ENCODE measurements at regions not wholly inside any gene's neighbourhood (a gene's known extent, or its start where the extent isn't known, plus 50 kb on each side); places are given as distances from the start of the nearest gene placed in this dataset.

DNA sequence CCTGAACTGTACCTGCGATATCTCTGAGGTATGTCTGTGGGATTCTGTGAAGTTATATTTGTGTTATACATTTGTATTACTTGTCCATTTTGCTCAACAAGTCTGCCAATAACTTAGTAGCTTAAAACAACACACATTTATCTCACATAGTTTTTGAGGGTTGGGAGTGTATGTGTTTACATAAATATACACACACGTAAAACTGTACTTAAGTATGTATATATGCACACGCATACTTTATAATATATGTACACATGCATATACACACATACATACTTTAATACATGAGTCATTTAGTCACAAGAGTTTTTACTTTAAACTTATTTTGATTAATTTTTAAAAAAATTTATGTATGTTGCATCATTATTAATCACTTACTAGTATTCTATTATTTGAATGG lies 205.9 kb upstream of the EDIL3 start:
- DNase-seq (ENCODE audit: low spot score) (no peak), ATAC-seq (no peak)
- Mint-ChIP-seq H3K4me1 (ENCODE audit: low read depth in 2 of 2) (no peaks in the 10 kb centered on the region), H3K27me3 (no peaks in the 10 kb centered on the region), H3K9me3 (peaks cover 3% of the 10 kb centered on the region), H3K27ac (no peak overlapping the region), H3K4me3 (no peak overlapping the region), H3K36me3 (no peaks in the 10 kb centered on the region)

DNA sequence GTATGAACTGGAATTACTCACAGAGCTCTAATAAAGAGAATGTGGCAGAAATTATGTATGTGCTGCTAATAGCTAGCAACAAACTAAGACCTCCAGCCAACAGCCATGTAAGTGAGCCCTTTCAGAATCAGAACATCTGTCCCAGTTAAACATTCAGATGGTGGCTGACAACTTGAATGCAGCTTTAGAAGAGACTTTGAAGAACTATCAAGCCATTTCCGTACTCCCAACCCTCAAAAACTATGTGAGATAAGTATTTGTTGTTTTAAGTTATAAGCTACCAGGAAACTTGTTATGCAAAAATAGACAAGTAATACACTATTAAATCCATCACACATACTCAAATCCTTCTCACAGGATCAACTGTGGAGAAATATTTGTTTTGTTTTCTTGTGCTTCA lies 205.2 kb upstream of the EDIL3 start:
- no peak overlapping the region for H3K27ac Mint-ChIP-seq
- ATAC-seq, result no peak
- DNase-seq (ENCODE audit: low spot score), result no peak
- no peak overlapping the region for H3K4me3 Mint-ChIP-seq
- no peaks in the 10 kb centered on the region for H3K4me1 Mint-ChIP-seq (ENCODE audit: low read depth in 2 of 2)
- H3K9me3 Mint-ChIP-seq, result peaks cover 3% of the 10 kb centered on the region
- H3K36me3 Mint-ChIP-seq, result no peaks in the 10 kb centered on the region
- H3K27me3 Mint-ChIP-seq, result no peaks in the 10 kb centered on the region

DNA sequence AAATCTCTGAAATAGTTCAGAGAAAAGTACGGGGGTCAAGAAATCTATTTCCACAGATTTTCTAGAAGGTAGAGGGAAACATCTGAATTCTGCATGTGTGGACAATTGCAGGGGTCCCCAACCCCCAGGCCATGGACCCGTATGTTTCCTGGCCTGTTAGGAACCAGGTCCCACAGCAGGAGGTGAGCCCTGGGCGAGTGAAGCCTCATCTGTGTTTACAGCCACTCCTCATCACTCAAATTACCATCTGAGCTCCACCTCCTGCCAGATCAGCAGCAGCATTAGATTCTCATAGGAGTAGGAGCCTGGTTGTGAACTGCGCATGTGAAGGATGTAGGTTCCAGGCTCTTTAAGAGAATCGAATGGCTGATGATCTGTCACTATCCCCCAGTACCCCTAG lies 200.5 kb upstream of the EDIL3 start:
- H3K4me1 Mint-ChIP-seq (ENCODE audit: low read depth in 2 of 2), result no peaks in the 10 kb centered on the region
- H3K36me3 Mint-ChIP-seq, result no peaks in the 10 kb centered on the region
- no peak overlapping the region for H3K27ac Mint-ChIP-seq
- no peak overlapping the region for H3K4me3 Mint-ChIP-seq
- peaks cover 6% of the 10 kb centered on the region for H3K9me3 Mint-ChIP-seq
- no peak for ATAC-seq
- H3K27me3 Mint-ChIP-seq, result no peaks in the 10 kb centered on the region
- DNase-seq (ENCODE audit: low spot score), result no peak

DNA sequence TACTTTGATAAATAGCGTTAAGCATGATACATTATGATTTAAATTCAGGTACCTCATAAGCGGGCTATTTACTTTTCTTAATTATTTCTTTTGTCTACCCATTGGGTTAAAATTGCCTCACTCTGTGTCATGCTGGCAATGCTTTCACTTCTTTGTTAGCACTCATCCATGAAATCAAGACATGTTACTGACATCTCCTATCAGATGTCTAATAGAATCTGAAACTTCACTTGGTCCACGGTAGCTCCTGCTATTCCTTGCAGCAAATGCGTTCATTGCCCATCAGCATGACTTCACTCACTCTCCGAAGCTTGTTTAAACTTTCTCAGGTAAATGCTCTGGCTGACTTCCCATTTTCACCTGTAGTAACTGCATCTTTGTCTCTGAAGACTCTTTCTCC lies 193.5 kb upstream of the EDIL3 start:
- no peaks in the 10 kb centered on the region for H3K27me3 Mint-ChIP-seq
- no peak overlapping the region for H3K27ac Mint-ChIP-seq

DNA sequence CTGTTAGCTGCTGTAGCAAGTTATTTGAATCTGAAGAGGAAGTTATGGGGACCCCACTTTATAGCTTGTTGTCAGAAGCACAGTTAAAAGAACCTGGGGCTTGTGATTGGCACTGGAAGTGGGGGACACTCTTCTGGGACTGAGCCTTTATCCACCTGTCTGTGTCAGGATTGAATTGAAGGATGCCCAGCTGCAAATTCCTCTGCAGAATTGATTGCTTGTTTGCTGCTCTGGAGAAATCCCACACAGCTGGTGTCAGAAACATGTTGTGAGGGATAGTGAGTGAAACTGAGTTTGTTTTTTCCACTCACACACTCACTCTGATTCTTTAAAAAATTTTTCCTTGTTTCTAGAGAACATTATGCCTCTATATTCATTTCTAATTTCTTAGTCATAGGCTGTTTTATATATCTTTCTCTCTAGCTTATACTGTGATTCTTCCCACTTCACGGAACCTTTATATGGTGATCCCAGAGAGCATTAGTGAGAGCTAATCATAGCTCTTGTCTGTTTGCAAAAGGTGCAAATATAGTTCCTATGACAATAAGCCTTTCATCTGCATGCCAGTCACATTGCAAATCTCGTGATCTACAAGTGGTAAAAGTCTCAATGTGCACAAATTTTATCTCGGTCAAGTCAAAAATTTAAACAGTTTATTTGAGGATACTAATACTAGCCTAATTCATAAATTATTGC lies 188.5 kb upstream of the EDIL3 start:
- H3K4me3 Mint-ChIP-seq, result no peak overlapping the region
- H3K4me1 Mint-ChIP-seq (ENCODE audit: low read depth in 2 of 2), result no peaks in the 10 kb centered on the region
- ATAC-seq, result no peak
- H3K27me3 Mint-ChIP-seq, result no peaks in the 10 kb centered on the region
- DNase-seq (ENCODE audit: low spot score), result no peak
- H3K27ac Mint-ChIP-seq, result no peak overlapping the region
- H3K36me3 Mint-ChIP-seq, result peaks cover 12% of the 10 kb centered on the region
- H3K9me3 Mint-ChIP-seq, result peaks cover 18% of the 10 kb centered on the region

More for the DNA sequence above, 193.5 kb upstream of the EDIL3 start:
- peaks cover 6% of the 10 kb centered on the region for H3K36me3 Mint-ChIP-seq
- DNase-seq (ENCODE audit: low spot score) (no peak), ATAC-seq (no peak)
- H3K4me1 Mint-ChIP-seq (ENCODE audit: low read depth in 2 of 2), result no peaks in the 10 kb centered on the region
- no peak overlapping the region for H3K4me3 Mint-ChIP-seq
- H3K9me3 Mint-ChIP-seq, result peaks cover 25% of the 10 kb centered on the region

DNA sequence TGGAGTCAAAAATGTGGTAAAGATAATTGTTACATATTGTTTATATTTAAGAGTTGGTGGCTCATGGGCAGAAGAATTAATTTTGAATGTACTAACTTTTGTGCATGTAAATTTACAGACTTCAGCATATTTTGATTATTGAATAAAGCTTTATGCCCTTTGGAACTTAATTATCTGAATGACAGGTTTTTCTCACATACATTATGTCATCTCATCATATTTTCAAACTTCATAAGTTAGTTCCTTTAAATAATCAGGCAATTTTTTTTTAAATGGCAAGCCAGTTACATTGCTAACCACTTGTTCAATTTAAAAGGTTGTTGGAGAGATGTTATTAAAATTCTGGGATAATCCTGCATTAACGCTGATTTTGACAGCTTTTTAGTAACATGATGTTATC lies 184.6 kb upstream of the EDIL3 start:
- Mint-ChIP-seq H3K4me3 (no peak overlapping the region), H3K36me3 (peaks cover 6% of the 10 kb centered on the region), H3K27ac (no peak overlapping the region), H3K9me3 (peaks cover 11% of the 10 kb centered on the region), H3K27me3 (no peaks in the 10 kb centered on the region), H3K4me1 (ENCODE audit: low read depth in 2 of 2) (no peaks in the 10 kb centered on the region)
- DNase-seq (ENCODE audit: low spot score) (no peak), ATAC-seq (no peak)

DNA sequence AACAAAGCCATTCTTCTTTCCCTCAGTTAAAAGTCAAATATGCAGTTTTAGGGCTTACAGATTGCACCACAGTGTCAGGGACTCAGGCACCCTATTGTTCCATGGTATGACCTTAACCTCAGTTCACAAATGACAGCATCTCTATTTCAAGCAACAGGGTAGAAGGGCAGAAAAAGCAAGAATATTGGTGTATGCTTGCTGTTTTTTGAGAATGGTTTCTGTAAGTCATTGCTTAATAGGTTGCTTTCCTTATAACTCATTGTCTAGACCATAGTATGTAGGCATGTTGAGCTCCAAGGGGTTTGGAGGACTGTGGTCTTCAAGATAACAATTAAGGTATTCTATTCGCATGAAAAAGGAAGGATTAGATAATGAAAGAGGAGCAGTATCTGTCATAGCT lies 183.5 kb upstream of the EDIL3 start:
- Mint-ChIP-seq H3K4me1 (ENCODE audit: low read depth in 2 of 2) (no peaks in the 10 kb centered on the region), H3K27me3 (no peaks in the 10 kb centered on the region), H3K9me3 (peaks cover 8% of the 10 kb centered on the region), H3K4me3 (no peak overlapping the region), H3K27ac (no peak overlapping the region), H3K36me3 (peaks cover 6% of the 10 kb centered on the region)
- DNase-seq (ENCODE audit: low spot score) (no peak), ATAC-seq (no peak)

DNA sequence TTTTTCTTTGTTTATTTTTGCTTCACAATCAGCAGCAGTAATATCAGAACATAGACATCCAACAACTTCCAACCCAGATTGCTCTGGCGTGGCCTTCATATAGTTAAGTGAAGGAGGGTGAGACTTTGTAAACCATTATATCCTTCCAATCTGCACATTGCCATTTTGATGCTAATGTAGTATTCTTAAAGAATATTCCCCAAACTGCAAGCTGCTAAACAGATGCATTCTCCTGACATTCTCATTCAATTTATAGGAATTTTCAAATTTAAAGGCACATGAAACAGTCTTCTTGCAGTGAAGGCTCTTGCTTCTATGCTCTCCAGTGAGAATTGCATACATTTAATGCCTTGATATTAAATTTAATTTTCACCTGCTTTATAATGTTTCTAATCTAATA lies 181.2 kb upstream of the EDIL3 start:
- Mint-ChIP-seq H3K9me3 (peaks cover 9% of the 10 kb centered on the region), H3K4me3 (no peak overlapping the region), H3K4me1 (ENCODE audit: low read depth in 2 of 2) (no peaks in the 10 kb centered on the region), H3K36me3 (peaks cover 6% of the 10 kb centered on the region), H3K27me3 (no peaks in the 10 kb centered on the region), H3K27ac (no peak overlapping the region)
- no peak for ATAC-seq
- no peak for DNase-seq (ENCODE audit: low spot score)

DNA sequence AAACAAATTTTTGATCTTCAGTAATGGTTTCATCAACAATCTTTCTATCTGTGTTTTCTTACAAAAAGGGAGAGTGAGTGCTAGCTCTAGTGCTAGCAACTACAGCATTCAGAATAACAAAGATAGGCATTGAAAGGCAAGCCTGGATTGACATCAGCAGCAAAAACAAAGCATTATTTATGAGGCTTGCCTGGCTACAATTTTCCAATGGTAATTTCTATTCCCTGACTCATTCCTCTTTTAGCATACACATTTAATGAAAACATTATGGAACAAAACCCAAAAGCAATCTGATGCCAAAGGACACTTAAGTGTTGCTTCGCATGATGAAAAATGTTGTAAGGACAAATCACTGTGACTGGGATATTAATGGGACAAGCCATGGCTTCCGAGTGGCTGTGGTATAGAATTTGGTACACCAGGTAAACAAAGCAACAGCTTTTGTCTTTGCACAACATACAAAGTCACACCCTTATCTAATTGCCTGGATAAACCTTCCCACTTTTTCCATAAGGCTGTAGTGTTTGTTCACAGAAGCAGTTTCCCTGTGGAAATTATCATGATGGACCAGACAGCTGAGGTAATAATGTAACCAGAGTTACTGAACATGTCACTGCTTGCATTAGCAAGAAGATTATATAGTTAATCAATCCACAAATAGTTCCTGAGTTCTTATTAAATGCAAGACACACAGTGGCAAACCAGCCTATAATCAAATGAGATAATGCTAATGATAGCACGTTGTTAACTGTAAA lies 179.8 kb upstream of the EDIL3 start:
- H3K4me1 Mint-ChIP-seq (ENCODE audit: low read depth in 2 of 2), result no peaks in the 10 kb centered on the region
- ATAC-seq, result no peak
- H3K27ac Mint-ChIP-seq, result no peak overlapping the region
- no peaks in the 10 kb centered on the region for H3K27me3 Mint-ChIP-seq
- H3K36me3 Mint-ChIP-seq, result peaks cover 4% of the 10 kb centered on the region
- no peak overlapping the region for H3K4me3 Mint-ChIP-seq
- peaks cover 6% of the 10 kb centered on the region for H3K9me3 Mint-ChIP-seq
- no peak for DNase-seq (ENCODE audit: low spot score)

DNA sequence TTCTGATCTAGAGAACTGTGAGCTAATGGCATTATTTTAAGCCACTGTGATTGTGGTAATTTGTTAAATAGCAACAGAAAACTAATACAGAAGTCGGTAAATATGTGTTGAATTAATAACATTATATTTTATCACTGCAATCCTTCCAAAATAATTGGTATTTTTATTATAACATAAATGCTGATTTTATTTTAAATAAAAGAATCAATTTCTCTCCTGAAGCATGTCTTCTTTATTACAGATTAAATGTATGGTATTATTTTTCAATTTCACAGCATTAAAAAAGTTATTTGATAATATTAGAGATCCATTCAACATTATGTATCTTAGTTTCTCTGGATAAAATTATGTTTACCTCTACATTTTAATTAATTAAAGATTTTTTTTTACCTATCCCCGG lies 165.5 kb upstream of the EDIL3 start:
- Mint-ChIP-seq H3K27ac (no peak overlapping the region), H3K36me3 (no peaks in the 10 kb centered on the region), H3K4me1 (ENCODE audit: low read depth in 2 of 2) (no peaks in the 10 kb centered on the region), H3K4me3 (no peak overlapping the region), H3K9me3 (peaks cover 14% of the 10 kb centered on the region), H3K27me3 (no peaks in the 10 kb centered on the region)
- ATAC-seq (no peak), DNase-seq (ENCODE audit: low spot score) (no peak)

DNA sequence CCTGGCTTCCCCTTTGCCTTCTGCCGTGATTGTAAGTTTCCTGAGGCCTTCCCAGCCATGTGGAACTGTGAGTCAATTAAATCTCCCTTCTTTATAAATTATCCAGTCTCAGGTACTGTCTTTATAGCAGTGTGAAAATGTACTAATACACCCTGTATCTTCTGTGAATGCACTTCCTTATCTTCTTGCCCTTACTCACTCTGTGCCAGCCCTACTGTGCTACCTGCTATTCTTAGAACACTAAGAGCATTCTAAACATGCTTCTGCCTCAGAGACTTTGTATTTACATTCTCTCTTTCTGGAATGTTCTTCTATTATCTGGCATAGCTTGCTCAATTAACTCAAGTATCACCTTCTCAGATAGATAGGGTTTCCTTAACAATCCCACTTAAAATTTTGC lies 164.4 kb upstream of the EDIL3 start:
- ATAC-seq (no peak), DNase-seq (ENCODE audit: low spot score) (no peak)
- H3K9me3 Mint-ChIP-seq, result peaks cover 13% of the 10 kb centered on the region
- H3K27ac Mint-ChIP-seq, result no peak overlapping the region
- H3K4me3 Mint-ChIP-seq, result no peak overlapping the region
- H3K36me3 Mint-ChIP-seq, result no peaks in the 10 kb centered on the region
- H3K27me3 Mint-ChIP-seq, result no peaks in the 10 kb centered on the region
- H3K4me1 Mint-ChIP-seq (ENCODE audit: low read depth in 2 of 2), result no peaks in the 10 kb centered on the region

DNA sequence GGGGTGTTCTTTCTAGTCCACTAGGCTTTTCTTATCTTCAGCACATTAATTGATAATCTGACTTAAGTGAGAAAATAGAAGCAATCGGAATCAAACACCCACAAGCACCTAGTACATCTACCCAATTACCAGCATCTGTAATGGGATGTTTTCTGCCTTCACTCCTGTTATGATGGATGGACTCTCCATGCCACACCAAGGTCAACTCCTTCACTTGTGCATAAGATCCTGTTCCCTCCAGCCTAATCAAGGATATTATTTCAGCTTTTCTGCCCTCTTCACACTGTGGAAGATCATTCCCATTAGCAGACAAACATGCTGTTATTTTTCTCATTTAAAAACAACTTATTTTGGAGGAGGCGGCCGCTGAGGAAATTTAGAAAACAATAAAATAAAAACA lies 162.0 kb upstream of the EDIL3 start:
- ATAC-seq (no peak), DNase-seq (ENCODE audit: low spot score) (no peak)
- Mint-ChIP-seq H3K4me3 (no peak overlapping the region), H3K9me3 (peaks cover 18% of the 10 kb centered on the region), H3K27me3 (no peaks in the 10 kb centered on the region), H3K4me1 (ENCODE audit: low read depth in 2 of 2) (no peaks in the 10 kb centered on the region), H3K27ac (no peak overlapping the region), H3K36me3 (peaks cover 6% of the 10 kb centered on the region)

DNA sequence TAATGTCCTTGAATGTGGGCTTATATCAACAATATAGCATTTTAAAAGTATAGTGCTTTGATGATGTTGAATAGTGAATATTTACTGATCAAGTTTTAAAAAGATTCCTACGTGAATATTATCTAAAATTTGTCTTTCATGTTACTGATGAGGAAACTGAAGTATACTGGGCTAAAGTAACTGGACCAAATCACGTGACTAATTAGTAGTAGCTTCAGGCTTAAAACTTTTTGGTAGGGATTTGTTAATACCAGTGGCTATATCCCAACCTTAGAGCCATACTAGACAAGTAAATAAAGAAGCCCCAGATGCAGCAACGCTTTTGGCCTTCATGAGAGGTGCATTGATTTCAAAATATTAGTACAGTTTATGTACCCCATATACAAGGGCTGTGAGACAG lies 152.1 kb upstream of the EDIL3 start:
- peaks cover 19% of the 10 kb centered on the region for H3K9me3 Mint-ChIP-seq
- ATAC-seq (no peak), DNase-seq (ENCODE audit: low spot score) (no peak)
- H3K4me3 Mint-ChIP-seq, result no peak overlapping the region
- no peaks in the 10 kb centered on the region for H3K4me1 Mint-ChIP-seq (ENCODE audit: low read depth in 2 of 2)
- H3K27ac Mint-ChIP-seq, result no peak overlapping the region
- no peaks in the 10 kb centered on the region for H3K27me3 Mint-ChIP-seq
- H3K36me3 Mint-ChIP-seq, result no peaks in the 10 kb centered on the region

DNA sequence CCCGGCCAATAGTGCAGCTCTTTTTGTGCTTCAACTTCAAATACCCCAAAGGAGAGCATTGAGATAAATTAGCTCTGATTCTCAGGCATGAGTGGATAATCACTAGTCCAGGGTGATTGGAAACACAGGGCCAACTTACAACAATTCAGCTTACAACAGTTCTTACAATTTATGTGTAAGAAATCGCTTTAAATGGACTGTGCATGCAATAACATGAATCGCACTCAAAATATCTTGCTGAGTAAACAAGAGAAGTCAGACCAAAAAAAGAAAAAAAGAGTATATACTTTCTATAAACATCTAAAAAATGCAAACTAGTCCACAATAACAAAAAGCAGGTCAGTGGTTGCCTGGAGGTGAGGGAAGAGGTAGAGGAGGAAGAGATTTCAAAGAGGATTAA lies 150.6 kb upstream of the EDIL3 start:
- no peaks in the 10 kb centered on the region for H3K36me3 Mint-ChIP-seq
- ATAC-seq (no peak), DNase-seq (ENCODE audit: low spot score) (no peak)
- H3K9me3 Mint-ChIP-seq, result peaks cover 13% of the 10 kb centered on the region
- H3K27me3 Mint-ChIP-seq, result no peaks in the 10 kb centered on the region
- H3K27ac Mint-ChIP-seq, result no peak overlapping the region
- no peaks in the 10 kb centered on the region for H3K4me1 Mint-ChIP-seq (ENCODE audit: low read depth in 2 of 2)
- H3K4me3 Mint-ChIP-seq, result no peak overlapping the region

DNA sequence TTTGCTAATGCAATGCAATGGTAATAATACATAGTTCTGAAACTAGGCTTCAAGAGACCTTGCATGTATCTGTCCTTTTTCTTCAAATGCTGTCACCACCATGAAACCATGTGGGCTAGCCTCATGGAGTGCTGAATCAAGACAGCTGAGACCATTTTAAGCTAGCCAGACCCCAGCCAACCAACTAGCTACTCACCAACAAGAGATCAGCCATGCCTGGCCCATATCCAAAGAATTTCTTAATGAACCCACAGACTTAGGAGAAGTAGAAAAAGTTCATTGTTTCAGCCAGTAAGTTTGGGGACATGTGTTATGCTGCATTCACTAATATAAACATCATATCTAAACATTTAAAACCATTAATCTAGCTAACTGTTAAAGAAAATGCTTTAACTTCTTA lies 139.8 kb upstream of the EDIL3 start:
- Mint-ChIP-seq H3K27me3 (no peaks in the 10 kb centered on the region), H3K9me3 (peaks cover 11% of the 10 kb centered on the region), H3K36me3 (peaks cover 5% of the 10 kb centered on the region), H3K4me3 (no peak overlapping the region), H3K27ac (no peak overlapping the region), H3K4me1 (ENCODE audit: low read depth in 2 of 2) (no peaks in the 10 kb centered on the region)
- DNase-seq (ENCODE audit: low spot score) (no peak), ATAC-seq (no peak)
